ENCODE measurements at regions not wholly inside any gene's neighbourhood (a gene's known extent, or its start where the extent isn't known, plus 50 kb on each side); places are given as distances from the start of the nearest gene placed in this dataset.
"Not testable (repeated sequence)": the region's sequence is repeated elsewhere in the genome, so short reads cannot be mapped to it uniquely, and the experiment has no call there.

- no peak for DNase-seq
These were observed 130.0 kb upstream of the TCF21 start for GRCh38 chr6:133758815-133759335.

GRCh38 chr6:133759524-133759923 is 129.4 kb upstream of the TCF21 start:
- DNase-seq = no peak

GRCh38 chr6:133761706-133762105 is 127.2 kb upstream of the TCF21 start:
- DNase-seq = no peak

- DNase-seq = no peak
These were observed 124.7 kb upstream of the TCF21 start for GRCh38 chr6:133764008-133764753.

GRCh38 chr6:133764754-133765208 is 124.1 kb upstream of the TCF21 start:
- no peak for DNase-seq

- no peak for DNase-seq
These were observed 121.4 kb upstream of the TCF21 start for GRCh38 chr6:133767357-133767970.

- no peak for DNase-seq
These were observed 120.1 kb upstream of the TCF21 start for GRCh38 chr6:133768656-133769295.

- DNase-seq = no peak
These were observed 119.5 kb upstream of the TCF21 start for GRCh38 chr6:133769463-133769862.

GRCh38 chr6:133772567-133772966 is 116.3 kb upstream of the TCF21 start:
- no peak for DNase-seq

- DNase-seq = no peak
These were observed 115.1 kb upstream of the TCF21 start for GRCh38 chr6:133773776-133774175.

- DNase-seq = peak; percentile 54
These were observed 114.6 kb upstream of the TCF21 start for GRCh38 chr6:133774356-133774755.

- DNase-seq = no peak
These were observed 110.3 kb upstream of the TCF21 start for GRCh38 chr6:133778414-133779130.

GRCh38 chr6:133779916-133780695 is 108.8 kb upstream of the TCF21 start:
- no peak for DNase-seq

GRCh38 chr6:133786016-133786415 is 102.9 kb upstream of the TCF21 start:
- DNase-seq = no peak

GRCh38 chr6:133787122-133787521 is 101.8 kb upstream of the TCF21 start:
- no peak for DNase-seq

GRCh38 chr6:133787859-133788505 is 100.9 kb upstream of the TCF21 start:
- no peak for DNase-seq

- peak; percentile 5 for DNase-seq
These were observed 100.4 kb upstream of the TCF21 start for GRCh38 chr6:133788556-133788955.

- DNase-seq = not testable (repeated sequence)
These were observed 99.5 kb upstream of the TCF21 start for GRCh38 chr6:133789449-133789848.

- DNase-seq = not testable (repeated sequence)
These were observed 98.2 kb upstream of the TCF21 start for GRCh38 chr6:133790756-133791155.

- not testable (repeated sequence) for DNase-seq
These were observed 93.9 kb upstream of the TCF21 start for GRCh38 chr6:133795051-133795450.

GRCh38 chr6:133796235-133796634 is 92.7 kb upstream of the TCF21 start:
- DNase-seq = no peak

- no peak for DNase-seq
These were observed 89.9 kb upstream of the TCF21 start for GRCh38 chr6:133799043-133799442.
